OCI-M2 (cell line): ENCODE measurements at regions not wholly inside any gene's neighbourhood (a gene's known extent, or its start where the extent isn't known, plus 50 kb on each side); places are given as distances from the start of the nearest gene placed in this dataset.
"Not testable (repeated sequence)": the region's sequence is repeated elsewhere in the genome, so short reads cannot be mapped to it uniquely, and the experiment has no call there.

Source experiments
- DNase-seq: peaks from one replicate; lab custom pipeline; 2025; ENCODE audit not compliant: unreplicated experiment; lab: John Stamatoyannopoulos, UW

DNA sequence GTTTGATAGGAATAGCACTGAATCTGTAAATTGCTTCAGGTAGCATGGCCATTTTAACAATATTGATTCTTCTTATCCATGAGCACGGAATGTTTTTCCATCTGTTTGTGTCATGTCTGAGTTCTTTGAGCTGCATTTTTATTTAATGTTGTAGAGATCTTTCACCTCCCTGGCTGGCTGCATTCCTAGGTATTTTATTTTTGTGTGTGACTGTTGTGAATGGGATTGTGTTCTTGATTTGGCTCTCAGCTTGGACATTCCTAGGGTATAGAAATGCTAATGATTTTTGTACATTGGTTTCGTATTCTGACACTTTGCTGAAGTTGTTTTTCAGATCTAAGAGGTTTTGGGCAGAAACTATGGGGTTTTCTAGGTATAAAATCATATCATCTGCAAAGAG is 152.9 kb upstream of the CHD1 start:
- no peak for DNase-seq

DNA sequence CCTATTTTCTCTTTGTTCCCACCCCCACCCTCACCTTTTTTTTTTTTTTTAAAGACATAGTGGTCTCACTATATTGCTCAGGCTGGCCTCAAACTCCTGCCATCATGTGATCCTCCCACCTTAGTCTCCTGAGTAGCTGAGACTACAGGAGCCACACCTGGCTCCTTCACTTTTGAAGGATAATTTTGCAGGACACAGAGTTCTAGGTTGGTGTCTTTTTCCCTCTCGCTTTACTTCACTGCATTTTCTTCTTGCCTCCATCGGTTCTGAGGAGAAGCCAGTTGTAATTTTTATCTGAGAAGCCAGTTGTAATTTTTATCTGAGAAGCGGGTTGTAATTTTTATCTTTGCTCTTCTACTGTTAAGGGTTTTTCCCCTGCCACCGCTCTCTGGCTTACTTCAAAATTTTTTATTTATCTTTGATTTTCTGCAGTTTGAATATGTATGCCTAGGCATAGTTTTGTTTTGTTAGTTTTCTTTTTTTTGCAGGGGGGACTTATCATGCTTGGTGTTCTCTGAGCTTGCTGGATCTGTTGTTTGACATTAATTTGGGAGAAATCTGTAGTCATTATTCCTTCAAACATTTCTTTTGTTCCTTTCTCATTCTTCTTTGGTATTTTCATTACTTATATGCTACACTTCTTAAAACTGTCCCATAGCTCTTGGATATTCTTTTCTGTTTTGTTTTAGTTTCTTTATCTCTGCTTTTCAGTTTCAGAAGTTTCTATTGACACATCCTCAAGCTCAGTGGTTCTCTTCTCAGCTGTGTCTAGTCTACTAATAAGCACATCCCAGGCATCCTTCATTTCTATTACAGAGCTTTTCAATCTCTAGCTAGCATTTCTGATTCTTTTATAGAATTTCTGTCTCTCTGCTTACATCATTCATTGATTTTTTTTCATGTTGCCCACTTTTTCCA is 148.2 kb upstream of the CHD1 start:
- DNase-seq: no peak

DNA sequence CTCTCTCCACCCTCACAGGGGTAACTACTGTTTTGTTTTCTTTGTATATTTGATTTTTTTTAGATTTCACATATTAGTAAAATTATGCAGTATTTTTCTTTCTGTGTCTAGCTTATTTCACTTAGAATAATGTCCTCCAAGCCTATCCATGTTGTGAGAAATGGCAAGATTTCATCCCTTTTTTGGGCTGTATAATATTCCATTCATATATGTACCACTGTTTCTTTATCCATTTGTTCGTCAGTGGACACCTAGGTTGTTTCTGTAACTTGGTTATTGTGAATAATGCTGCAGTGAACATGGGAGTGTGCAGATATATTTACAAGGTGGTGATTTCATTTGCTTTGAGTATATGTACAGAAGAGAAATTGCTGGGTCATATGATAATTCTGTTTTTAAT is 144.0 kb upstream of the CHD1 start:
- DNase-seq: no peak

DNA sequence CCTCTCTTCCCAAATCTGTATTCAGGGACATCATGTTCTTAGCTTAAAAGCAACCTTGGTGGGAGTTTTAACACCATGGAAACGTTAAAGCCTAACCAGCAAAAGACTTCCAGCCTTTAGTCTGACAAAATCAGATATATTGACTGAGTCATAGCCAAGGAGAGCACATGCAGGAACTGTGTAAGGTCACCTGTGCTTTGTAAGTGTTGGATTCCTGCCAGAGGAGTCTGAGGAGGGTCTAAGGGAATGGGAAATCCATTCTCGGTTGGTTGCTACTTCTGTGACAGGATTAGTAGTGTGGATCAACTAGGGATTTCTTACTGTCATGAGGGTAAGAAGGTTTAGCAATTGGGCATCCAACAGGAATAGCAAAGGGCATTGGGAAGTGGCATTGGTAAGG is 142.0 kb upstream of the CHD1 start:
- DNase-seq: no peak

DNA sequence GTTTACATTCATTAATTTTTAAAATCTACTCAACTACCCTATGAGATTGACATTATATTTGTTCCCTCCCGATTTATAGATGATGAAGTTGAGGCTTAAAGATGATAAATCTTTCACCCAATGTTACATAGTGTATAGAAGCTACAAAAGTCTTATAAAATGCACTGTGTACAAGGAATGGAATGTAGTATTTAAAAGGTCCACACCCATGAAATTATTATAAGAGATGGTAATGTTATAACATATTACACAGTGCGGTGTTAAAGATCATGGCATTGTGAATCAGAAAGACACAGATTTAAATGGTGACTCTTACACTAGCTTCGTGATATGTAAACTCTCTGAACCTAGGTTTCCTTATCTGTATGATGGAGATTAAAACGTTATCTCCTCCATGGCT is 141.6 kb upstream of the CHD1 start:
- DNase-seq: no peak

DNA sequence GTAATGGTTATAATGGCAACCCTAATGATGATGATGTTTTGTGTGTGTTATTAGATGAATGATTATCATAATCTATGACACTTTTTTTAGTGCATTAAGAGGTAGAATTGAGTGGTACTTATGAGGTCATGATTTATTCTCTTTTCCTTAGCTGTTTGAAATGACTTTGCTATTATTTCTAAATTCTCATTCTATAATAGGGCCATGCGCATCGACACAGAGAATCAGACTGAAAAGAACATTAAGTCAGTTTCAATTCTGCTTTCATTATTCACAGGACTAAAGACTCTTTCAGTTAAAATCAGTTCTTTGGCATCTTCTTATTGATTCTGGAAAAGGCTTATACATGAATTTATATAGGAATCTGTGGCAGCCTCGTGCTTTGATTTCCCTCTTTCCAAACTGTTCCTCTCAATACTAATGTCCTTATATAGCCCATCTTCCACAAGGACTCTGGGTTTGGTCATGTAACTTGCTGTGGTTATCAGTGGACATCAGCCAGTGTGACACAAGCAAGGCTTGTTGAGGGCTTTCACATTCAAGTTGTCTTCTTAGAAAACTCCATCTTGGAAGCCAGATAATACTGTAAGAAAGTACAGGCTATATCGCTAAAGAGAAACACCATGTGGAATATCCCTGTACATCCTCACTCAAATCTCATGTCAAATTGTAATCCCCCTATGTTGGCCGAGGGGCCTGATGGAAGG is 140.3 kb upstream of the CHD1 start:
- no peak for DNase-seq

DNA sequence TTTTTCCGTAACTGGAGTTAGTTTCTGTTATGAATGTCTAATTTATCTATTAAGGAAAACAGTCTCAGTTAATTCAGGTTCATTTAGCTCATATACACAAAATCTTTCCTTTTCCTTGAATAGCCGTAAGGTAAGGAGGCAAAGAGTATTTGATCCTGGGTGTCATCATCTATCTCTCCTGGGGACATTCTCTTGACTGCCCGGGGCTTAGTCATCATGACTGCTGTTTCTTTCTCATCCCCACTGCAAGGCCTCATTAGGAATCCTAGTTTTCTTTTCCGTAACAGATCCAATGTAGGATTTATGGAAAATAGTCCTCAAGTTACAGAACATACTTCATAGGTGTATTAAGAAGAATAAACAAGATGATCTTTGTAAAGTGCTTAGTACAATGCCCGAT is 134.9 kb upstream of the CHD1 start:
- no peak for DNase-seq

DNA sequence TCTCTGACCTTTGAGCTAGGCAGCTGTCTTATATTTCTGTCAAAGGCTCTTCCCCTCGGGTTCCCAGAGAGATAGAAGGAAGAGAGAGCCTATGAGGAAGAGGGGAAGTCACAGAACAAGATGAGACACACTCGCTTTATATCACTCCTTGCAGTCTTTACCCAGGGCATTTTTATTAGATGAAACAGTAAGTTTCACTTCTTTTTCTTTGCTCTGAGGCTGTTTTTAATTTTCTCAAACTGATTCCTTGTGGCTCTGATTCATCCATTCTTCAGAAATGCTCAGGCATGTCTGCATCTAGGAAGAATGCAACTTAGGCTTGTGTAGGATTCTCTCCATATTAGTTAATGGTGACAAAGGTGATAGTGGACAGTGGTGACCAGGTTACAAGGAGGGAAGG is 132.9 kb upstream of the CHD1 start:
- no peak for DNase-seq

DNA sequence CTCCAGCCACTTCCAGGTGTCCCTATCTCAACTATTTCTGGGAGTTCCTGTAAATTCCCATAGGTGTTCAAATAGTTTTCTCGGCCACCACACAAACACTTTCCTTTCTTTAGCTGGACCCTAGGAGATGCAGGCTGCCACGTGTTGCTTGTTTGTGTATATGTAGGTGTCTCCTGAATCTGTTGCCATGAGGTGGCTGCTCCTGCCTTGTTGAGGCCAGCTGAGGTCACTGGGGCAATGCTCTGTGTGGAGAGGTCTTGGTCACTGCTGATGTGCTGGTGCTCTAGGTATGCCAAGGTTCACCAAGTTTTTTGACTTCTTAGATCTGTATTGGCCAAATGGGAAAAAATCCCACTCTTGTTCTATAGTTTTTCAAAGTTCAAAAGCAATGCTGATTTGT is 132.5 kb upstream of the CHD1 start:
- no peak for DNase-seq

DNA sequence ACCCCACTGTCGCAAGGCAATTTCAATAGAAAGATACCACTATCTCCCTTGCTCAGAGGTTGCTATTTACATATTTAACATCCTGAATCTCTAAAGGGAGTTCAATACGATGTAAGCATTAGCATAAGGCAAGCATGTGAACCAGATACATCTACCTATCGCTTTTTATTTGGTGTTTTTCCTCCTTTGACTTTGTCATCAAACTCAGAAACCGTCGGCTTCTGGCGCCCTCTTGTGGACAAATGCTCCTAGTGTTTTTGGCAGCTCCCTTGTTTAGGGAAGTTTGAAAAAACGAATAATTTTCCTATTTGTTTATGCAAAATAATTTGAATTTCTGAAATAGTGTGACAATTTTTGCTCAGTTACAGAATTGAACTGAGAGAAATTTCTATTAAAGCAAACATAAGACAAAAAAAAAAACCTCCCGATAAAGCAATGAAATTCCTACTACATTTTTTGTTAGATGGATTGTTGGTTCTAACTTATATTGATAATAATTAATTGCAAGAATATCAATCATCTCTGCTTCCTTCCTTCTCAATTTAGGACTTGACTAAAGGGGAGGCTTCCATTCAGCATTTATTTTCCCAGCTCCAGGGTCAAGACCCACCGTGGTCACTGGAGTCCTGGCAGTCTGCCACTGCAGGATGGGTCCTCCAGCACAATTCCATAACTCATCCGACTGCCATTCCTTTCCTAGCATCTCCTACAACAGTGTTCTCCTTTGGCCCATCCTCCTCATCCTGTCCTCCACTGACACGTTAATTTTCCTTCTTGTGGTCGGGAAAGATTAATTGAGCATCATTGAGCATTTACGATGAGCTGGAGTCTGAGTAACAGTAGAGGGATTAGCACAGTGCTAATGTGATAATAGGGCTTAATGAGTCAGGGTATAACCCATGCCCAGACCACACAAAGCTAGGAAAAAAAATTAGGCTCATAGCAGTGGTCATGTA is 131.8 kb upstream of the CHD1 start:
- DNase-seq: no peak

DNA sequence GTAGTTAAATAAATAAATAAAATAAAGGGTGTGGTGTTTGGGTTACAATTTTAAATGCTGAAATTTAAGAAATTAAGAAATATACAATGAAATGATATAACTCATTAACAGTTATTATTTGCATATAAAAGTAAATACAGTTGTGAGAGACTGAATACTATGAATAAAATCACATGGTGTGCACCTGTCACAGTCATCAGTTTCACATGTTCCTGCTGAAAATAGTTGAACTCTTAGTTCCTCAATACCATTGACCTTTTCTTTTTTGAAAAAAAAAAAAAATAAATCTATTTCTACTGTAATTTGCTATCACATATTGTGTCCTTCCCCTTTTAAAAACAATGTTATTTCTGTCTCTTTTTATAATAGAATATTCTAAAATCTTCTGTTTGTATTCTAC is 130.9 kb upstream of the CHD1 start:
- DNase-seq: no peak

DNA sequence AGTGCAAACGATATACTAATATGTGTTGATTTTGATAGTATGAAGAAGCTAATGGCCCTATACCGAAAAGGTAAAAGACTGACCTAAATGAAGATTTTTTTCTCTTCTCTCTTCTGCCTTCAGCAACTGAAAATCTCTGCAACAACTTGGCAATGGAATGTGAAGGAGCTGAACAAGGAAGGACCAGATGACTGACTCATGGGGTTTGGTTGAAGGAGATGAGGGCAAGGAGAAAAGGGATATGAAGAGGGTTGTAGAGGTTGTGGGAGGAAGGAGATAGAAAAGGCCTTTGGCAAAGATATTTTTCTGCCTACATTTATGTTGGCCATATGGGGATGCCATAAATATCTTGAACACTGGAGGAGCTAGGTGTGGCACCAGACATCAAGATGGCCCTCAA is 129.7 kb upstream of the CHD1 start:
- DNase-seq: no peak

DNA sequence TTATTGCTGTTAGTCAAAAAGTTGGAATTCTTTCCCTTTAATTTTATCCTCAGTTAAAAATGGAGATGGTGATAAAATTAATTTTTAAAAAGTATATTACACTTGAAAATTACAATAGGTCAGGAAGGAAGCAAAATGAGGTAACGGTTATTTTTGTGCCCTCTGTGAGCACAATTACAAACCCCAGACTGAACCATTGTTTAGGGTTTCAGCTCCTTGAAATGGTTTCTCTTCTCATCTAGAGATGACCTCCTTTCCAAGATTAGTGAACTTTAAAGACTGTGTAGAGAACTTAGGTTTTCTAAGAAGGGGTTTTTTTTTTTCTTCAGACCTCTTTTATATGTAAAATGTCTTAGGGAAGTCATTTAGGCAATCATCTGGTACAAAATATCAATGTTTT is 126.2 kb upstream of the CHD1 start:
- no peak for DNase-seq

DNA sequence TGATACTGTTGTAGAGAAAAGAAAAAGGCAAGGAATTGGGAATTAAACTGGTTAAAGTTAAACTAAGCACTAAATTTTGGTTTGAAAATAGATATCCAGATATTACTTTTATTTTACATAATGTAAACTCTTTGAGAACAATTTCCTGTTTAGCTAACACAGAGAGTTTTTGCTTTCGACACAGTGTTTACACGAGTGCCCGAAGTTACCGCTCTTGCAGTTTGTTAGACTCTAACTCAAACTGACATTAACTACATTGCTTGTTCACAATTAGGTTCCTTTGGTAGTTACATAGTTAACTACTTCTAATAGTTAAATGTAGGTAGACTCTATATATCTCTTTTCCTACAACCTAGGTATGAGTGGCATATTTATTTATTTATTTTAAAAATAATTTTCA is 117.1 kb upstream of the CHD1 start:
- DNase-seq: no peak

DNA sequence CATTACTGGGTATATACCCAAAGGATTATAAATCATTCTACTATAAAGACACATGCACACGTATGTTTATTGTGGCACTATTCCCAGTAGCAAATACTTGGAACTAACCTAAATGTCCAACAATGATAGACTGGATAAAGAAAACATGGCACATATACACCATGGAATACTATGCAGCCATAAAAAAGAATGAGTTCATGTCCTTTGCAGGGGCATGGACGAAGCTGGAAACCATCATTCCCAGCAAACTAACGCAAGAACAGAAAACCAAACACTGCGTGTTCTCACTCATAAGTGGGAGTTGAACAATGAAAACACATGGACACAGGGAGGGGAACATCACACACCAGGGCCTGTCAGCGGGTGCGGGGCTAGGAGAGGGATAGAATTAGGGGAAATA is 114.5 kb upstream of the CHD1 start:
- DNase-seq: not testable (repeated sequence)

DNA sequence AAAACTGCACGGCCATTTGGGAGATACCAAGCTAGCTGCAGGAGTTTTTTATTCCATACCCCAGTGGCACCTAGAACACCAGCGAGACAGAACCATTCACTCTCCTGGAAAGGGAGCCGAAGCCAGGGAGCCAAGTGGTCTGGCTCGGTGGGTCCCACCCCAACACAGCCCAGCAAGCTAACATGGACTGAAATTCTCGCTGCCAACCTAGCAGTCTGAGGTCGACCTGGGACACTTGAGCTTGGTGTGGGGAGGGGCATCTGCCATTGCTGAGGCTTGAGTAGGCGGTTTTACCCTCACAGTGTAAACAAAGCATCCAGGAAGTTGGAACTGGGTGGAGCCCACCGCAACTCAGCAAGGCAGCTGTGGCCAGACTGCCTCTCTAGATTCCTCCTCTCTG is 108.9 kb upstream of the CHD1 start:
- no peak for DNase-seq

DNA sequence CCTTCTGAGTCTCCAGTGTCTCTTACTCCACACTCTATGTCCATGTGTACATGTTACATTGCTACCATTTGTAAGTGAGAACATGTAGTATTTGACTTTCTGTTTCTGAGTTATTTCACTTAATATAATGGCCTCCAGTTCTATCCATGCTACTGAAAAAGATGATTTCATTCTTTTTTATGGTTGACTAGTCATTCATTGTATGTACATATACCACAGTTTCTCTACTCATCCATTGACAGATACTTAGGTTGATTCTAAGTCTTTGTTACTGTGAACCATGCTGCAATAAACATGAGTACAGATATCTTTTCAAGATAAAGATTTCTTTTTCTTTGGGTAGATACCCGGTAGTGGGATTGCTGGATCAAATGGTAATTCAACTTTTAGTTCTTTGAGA is 107.1 kb upstream of the CHD1 start:
- DNase-seq: no peak

DNA sequence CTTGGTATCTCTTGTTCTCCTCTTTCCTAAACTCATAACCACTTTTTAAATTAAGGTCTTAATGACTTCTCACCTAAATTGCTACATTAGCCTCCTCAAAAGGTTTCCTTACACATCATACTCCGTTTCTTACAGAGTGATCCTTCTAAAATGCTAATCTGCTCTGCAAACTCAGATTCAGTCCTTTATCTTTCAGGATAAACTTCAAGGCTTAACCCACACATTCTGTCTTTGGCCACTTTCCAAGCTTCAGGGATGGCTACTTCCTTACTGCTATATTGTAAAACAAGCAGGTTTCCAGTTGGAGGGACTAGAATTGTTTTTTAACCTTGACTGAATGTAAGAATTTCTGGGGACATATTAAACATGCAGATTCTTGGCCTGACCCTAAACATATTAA is 105.5 kb upstream of the CHD1 start:
- DNase-seq: no peak

DNA sequence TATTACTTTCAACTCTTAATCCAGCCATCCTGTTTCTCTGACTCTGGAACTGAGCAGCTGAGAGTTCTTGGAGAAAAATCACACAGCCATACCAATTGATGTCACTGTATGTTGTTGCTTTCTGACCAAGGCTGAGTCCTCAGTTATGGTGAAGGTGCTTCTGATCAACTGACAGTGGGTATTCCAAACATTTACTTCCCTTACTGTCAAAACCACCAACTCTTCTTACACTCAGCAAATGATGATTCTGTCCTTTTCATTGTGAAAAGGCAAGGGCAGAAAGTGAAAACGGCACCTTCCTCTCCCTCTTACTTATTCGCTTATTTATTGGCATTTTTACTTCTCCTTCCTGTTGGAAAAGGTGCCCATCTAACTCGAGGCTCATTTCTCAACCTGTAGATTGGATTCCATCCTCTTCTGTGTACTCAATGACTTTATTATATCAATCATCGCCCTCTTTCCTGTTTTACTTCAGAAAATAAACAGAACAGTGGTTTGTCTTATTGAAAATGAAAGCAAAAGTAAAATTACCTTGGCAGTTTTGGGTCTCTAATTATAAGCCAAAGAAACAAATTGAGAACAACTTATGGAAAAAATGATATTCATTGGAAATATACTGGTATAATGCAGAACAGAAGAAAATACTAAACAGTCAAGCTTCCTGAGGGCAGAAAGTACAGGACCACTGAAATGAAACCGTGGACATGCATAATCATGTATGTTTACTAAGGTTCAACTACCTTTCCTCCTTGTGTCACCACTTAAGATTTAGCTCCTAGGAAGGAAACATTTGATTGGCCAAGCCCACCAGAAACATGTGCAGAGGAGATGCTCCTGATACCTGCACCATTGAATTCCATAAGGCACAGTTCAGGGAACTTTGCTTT is 104.5 kb upstream of the CHD1 start:
- no peak for DNase-seq

DNA sequence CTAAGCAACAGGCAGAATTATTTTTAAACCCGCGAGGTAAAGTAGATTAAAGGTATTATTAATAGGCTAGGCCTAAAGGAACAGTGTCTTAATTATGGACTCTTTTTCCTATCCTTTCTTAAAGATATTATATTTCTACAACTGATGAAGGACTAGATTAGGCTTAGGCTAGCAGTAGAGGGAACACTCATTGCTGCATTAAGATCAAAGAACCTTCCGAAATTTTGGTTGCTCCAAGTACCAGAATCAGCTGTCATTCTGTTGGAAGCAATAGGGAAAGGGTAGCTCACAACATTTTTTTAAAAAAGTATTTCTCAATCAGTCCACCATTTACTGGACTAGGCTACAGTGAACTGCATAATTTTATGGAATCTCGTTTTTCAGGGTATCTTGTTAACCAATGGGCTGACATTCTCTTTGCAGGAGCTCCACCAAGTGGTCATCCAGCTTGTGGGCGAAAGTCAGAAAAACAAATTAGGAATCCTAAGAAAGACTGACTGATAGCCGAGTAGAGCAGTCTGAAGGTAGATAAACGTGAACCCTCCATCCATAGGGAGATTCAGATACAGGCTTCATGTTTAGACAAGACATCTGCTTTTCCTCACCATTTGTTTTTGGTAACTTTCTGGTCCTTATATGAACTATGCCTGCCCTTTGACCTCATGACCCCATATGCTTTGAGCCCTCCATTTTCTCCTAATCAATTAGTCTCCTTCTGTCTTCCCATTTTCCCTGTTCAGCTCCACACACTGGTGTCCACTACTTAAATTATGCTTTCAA is 103.6 kb upstream of the CHD1 start:
- no peak for DNase-seq
